Fibroblast of the aortic adventitia (primary cell): ENCODE measurements at regions not wholly inside any gene's neighbourhood (a gene's known extent, or its start where the extent isn't known, plus 50 kb on each side); places are given as distances from the start of the nearest gene placed in this dataset.

Source experiments
- DNase-seq: peaks from one replicate; pipeline ENCODE4 v3.0.0-alpha.2; 2010; ENCODE audit warnings: low read depth
- H3K4me3 ChIP-seq: 2 replicates; pipeline ENCODE4 v1.5.1; 2011; ENCODE audit warnings: low read depth, mild to moderate bottlenecking, control low read depth, low read length, moderate library complexity
- TF ChIP-seq, protein P1 (sequence below): IDR thresholded peaks from 2 replicates; pipeline ENCODE4 v1.5.1; 2011; ENCODE audit warnings: mild to moderate bottlenecking, low read length, control low read depth, inconsistent platforms; ENCODE audit not compliant: insufficient read depth

DNA sequence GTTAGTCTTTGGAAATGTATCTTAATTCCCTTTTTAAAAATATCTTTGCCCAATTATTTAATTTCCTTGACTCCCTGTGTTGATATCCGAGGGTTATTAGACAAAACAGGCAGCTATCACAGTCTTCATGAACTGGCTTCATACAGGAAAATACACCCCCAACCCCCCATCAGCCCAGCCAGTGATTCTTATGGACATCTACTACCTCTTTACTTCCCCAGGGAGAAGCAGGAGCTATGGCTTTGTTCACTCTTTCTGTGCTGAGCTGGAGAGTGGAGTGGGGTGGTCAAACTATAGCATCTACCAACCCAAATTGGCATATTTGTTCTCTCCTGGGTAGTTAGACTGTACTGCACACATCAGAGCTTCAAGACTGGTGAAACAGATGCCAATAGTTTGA is 134.4 kb upstream of the SLC38A2 start:
- H3K4me3 ChIP-seq, result no peak overlapping the region
- TF ChIP-seq, protein P1, sequence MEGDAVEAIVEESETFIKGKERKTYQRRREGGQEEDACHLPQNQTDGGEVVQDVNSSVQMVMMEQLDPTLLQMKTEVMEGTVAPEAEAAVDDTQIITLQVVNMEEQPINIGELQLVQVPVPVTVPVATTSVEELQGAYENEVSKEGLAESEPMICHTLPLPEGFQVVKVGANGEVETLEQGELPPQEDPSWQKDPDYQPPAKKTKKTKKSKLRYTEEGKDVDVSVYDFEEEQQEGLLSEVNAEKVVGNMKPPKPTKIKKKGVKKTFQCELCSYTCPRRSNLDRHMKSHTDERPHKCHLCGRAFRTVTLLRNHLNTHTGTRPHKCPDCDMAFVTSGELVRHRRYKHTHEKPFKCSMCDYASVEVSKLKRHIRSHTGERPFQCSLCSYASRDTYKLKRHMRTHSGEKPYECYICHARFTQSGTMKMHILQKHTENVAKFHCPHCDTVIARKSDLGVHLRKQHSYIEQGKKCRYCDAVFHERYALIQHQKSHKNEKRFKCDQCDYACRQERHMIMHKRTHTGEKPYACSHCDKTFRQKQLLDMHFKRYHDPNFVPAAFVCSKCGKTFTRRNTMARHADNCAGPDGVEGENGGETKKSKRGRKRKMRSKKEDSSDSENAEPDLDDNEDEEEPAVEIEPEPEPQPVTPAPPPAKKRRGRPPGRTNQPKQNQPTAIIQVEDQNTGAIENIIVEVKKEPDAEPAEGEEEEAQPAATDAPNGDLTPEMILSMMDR, result no peak
- no peak for DNase-seq

DNA sequence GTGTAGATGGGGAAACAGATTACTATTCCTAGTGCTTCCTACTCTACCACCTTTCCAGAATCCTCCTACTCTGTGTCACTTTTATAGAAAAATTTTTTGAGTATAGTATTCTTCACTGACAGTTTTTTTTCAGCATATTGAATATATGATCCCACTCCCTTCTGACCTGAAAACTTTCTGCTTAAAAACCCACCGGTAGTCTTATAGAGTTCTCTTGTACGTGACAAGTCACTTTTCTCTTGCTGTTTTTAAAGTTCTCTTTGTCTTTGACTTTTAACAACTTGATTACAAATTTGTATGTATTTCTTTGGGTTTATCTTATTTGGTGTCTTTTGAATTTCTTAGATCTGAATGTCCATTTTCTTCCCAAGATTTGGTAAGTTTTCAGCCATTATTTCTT is 133.6 kb upstream of the SLC38A2 start:
- DNase-seq, result no peak
- TF ChIP-seq, protein P1, result no peak

DNA sequence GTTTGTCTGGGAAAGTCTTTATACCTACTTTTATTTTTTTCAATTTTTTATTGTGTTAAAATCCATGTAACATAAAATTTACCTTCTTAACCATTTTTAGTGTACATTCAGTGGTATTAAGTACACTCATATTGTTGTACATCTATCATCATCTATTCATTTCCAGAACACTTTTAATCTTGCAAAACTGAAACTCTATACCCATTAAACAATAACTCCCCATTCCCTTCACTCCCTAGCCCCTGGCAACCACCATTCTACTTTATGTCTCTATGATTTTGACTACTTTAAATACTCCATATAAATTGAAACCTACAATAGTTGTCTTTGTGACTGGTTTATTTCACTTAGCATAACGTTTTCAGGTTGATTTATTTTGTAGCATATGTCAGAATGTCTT is 131.9 kb upstream of the SLC38A2 start:
- no peak for DNase-seq
- TF ChIP-seq, protein P1, result no peak

More for the DNA sequence above, 133.6 kb upstream of the SLC38A2 start:
- no peak overlapping the region for H3K4me3 ChIP-seq

DNA sequence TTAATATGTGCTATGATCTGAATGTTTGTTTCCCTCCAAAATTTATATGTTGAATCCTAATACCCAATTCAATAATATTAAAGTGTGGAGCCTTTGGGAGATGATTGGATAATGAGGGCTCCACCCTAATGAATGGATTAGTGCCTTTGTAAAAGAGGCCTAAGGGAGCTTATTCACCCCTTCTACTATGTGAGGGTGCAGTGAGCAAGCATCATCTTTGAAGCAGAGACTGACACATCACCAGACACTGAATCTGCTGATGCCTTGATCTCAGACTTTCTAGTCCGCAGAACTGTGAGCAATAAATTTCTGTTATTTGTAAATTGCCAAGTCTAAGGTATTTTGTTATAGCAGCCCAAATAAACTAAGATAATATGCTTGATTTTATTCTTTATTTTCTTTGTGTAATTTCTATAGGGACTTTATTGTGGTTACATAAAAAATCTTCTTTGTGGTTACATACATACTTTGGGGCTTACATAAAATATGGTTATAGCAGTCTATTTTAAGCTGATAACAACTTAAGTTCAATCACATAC is 131.1 kb upstream of the SLC38A2 start:
- no peak overlapping the region for H3K4me3 ChIP-seq
- no peak for DNase-seq
- TF ChIP-seq, protein P1, result no peak

More for the DNA sequence above, 131.9 kb upstream of the SLC38A2 start:
- no peak overlapping the region for H3K4me3 ChIP-seq

DNA sequence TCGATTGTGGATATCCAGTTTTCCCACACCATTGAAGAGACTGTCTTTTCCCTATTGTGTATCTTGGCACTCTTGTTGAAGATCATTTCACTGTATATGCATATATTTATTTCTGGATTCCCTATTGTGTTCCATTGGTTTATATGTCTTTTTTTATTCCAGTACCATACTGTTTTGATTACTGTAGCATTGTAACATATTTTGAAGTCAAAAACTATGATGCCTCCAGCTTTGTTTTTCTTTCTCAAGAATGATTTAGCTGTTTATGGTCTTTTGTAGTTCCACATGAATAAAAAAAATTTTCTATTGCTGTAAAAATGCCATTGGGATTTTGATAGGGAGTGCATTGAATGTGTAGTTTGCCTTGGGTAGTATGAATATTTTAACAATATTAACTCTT is 128.1 kb upstream of the SLC38A2 start:
- H3K4me3 ChIP-seq, result no peak overlapping the region
- TF ChIP-seq, protein P1, result no peak
- no peak for DNase-seq

DNA sequence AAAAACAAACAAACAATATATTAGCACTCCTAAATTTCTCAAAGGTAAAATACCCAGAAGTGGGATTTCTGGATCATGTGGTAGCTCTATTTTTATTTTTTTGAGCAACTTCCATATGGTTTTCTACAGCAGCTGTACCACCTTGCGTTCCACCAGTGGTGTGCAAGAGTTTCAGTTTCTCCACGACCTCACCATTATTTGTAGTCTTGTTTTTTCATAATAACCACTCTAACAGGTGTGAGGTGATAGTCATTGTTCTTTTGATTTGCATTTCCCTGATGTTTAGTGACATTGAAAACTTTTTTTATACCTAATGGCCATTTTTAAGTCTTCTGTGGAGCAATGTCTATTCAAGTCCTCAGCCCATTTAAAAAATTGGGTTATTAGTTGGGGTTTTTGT is 127.3 kb upstream of the SLC38A2 start:
- no peak for DNase-seq
- H3K4me3 ChIP-seq, result no peak overlapping the region
- TF ChIP-seq, protein P1, result no peak

DNA sequence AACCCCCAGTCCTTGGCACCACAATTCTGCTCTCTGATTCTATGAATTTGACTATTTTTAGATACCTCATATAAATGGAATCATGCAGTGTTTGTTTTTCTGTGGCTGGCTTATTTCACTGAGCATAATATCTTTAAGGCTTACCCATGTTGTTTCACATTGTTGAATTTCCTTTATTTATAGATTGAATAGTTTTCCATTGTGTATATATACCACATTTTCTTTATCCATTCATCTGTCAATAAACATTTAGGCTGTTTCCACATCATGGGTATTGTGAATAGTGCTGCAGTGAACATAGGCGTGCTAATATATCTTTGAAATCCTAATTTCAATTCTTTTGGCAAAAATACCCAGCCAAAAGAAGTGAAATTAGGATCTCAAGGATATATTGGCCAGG is 126.7 kb upstream of the SLC38A2 start:
- no peak overlapping the region for H3K4me3 ChIP-seq
- DNase-seq, result no peak

More for the DNA sequence above, 126.7 kb upstream of the SLC38A2 start:
- TF ChIP-seq, protein P1, result no peak
